GM12878 (cell line): ENCODE measurements at regions not wholly inside any gene's neighbourhood (a gene's known extent, or its start where the extent isn't known, plus 50 kb on each side); places are given as distances from the start of the nearest gene placed in this dataset.

Source experiments
- ATAC-seq: fragments of 200-7000 bp; cut with Tn5 transposase; 3 replicates; pipeline ENCODE4 v1.9.1; 2020; ENCODE audit warnings: mild to moderate bottlenecking, moderate library complexity
- BruUV-seq: library from RNA; stranded (reverse); fragments of 400-500 nt; replicated peaks from 2 replicates; lab custom pipeline; 2021; lab: Mats Ljungman, UMichigan
- CTCF ChIA-PET: fragments of 300-600 bp; sonication (Branson Sonifier 250); formaldehyde crosslinking; extraction: SDS; loops from one replicate; lab custom pipeline; 2021; ENCODE audit warnings: inconsistent platforms; lab: Yijun Ruan, JAX
- POLR2A ChIA-PET: fragments of 350-600 bp; formaldehyde crosslinking; extraction: SDS; loops from one replicate; lab custom pipeline; 2021; ENCODE audit warnings: inconsistent platforms; lab: Charles Lee
- RAD21 ChIA-PET: fragments of 300-600 bp; sonication (Branson Sonifier 250); formaldehyde crosslinking; loops from one replicate; lab custom pipeline; 2023; ENCODE audit warnings: antibody characterized with exemption; ENCODE audit not compliant: unreplicated experiment; lab: Charles Lee
- SMC1A ChIA-PET: fragments of 300-600 bp; sonication (Branson Sonifier 250); formaldehyde crosslinking; loops from one replicate; lab custom pipeline; 2023; ENCODE audit not compliant: unreplicated experiment, uncharacterized antibody; lab: Charles Lee
- DNase-seq: peaks from one replicate; pipeline ENCODE4 v3.0.0-alpha.2; 2011; ENCODE audit warnings: low read depth, low spot score
- FAIRE-seq: peaks from 3 replicates; lab custom pipeline; 2011; peaks lifted over from hg19 to GRCh38; lab: Jason Lieb, UNC
- H2AFZ ChIP-seq: 2 replicates; pipeline ENCODE4 v1.6.0; 2011; ENCODE audit warnings: low read depth, low read length, control low read depth; ENCODE audit not compliant: control insufficient read depth
- H3K27ac ChIP-seq: 2 replicates; pipeline ENCODE4 v1.5.1; 2011; ENCODE audit warnings: control low read depth; ENCODE audit not compliant: control insufficient read depth, insufficient read depth
- H3K27me3 ChIP-seq, 2 experiments: replicated peaks in 1 of 2; 2 replicates each; pipeline versions ENCODE4 v1.6.0 to v1.6.1; 2011; ENCODE audit warnings: low read length in 1 of 2; ENCODE audit not compliant: control insufficient read depth in 2 of 2, insufficient read depth in 2 of 2
- H3K36me3 ChIP-seq, 2 experiments: 2 replicates each; pipeline ENCODE4 v1.5.1; 2011; ENCODE audit warnings: low read length in 1 of 2; ENCODE audit not compliant: control insufficient read depth in 2 of 2, insufficient read depth in 2 of 2
- H3K4me1 ChIP-seq: 2 replicates; pipeline ENCODE4 v1.6.1; 2011; ENCODE audit warnings: mild to moderate bottlenecking, low read length, moderate library complexity, mixed read lengths; ENCODE audit not compliant: control insufficient read depth, insufficient read depth
- H3K4me2 ChIP-seq: 2 replicates; pipeline ENCODE4 v1.6.0; 2011; ENCODE audit warnings: control low read depth; ENCODE audit not compliant: control insufficient read depth, insufficient read depth
- H3K4me3 ChIP-seq: fragments of 200-600 bp; sonication (generic); 2 replicates; pipeline ENCODE4 v1.5.1; 2016
- H3K79me2 ChIP-seq: 2 replicates; pipeline ENCODE4 v1.6.0; 2011; ENCODE audit warnings: low read length; ENCODE audit not compliant: control insufficient read depth, insufficient read depth
- H3K9ac ChIP-seq: 2 replicates; pipeline ENCODE4 v1.8.0; 2011; ENCODE audit warnings: low read length, control low read depth, mixed read lengths; ENCODE audit not compliant: control insufficient read depth, insufficient read depth
- H3K9me3 ChIP-seq: replicated peaks from 3 replicates; pipeline ENCODE4 v1.5.1; 2011; ENCODE audit warnings: mild to moderate bottlenecking, low read length; ENCODE audit not compliant: control insufficient read depth, insufficient read depth
- H4K20me1 ChIP-seq: 2 replicates; pipeline ENCODE4 v1.6.0; 2011; ENCODE audit not compliant: control insufficient read depth, insufficient read depth
- BHLHE40 ChIP-seq, 2 experiments: fragments of 450-650 bp in 1 of 2; IDR thresholded peaks; 2 replicates each; pipeline ENCODE4 v1.6.1; 2011 to 2017; ENCODE audit warnings: low read depth in 2 of 2, borderline replicate concordance in 1 of 2, improper control_type of control experiment in 1 of 2, low read length in 1 of 2, mild to moderate bottlenecking in 1 of 2
- CTCF ChIP-seq, 3 experiments: IDR thresholded peaks in 2 of 3; conservative IDR thresholded peaks in 1 of 3; 2 replicates each; pipeline ENCODE4 v1.5.1; 2011; ENCODE audit warnings: low read depth in 3 of 3, low read length in 3 of 3, mild to moderate bottlenecking in 3 of 3, control low read depth in 2 of 3, moderate library complexity in 2 of 3, inconsistent platforms in 1 of 3, mixed read lengths in 1 of 3; ENCODE audit not compliant: control insufficient read depth in 2 of 3, insufficient read depth in 1 of 3; ENCODE audit errors: extremely low read depth in 1 of 3
- E4F1 ChIP-seq: fragments of 450-650 bp; IDR thresholded peaks from 2 replicates; pipeline ENCODE4 v1.6.1; 2018; ENCODE audit warnings: borderline replicate concordance, mild to moderate bottlenecking; ENCODE audit not compliant: partially characterized antibody
- FOS ChIP-seq: IDR thresholded peaks from 3 replicates; pipeline ENCODE4 v1.6.1; 2011; ENCODE audit warnings: borderline replicate concordance; ENCODE audit not compliant: insufficient read length; ENCODE audit errors: extremely low read depth
- RAD21 ChIP-seq: IDR thresholded peaks from 2 replicates; pipeline ENCODE4 v1.6.1; 2011; ENCODE audit warnings: mild to moderate bottlenecking, low read depth, low read length, moderate library complexity; ENCODE audit not compliant: insufficient read depth
- RCOR1 ChIP-seq: conservative IDR thresholded peaks from 2 replicates; pipeline ENCODE4 v1.6.1; 2012; ENCODE audit warnings: low read depth, low read length, improper control_type of control experiment
- RFX5 ChIP-seq: IDR thresholded peaks from 2 replicates; pipeline ENCODE4 v1.6.1; 2011; ENCODE audit warnings: low read depth, low read length, improper control_type of control experiment
- WGBS: methylation state at CpG from one replicate; pipeline ENCODE4 v1.1.6; 2016; ENCODE audit warnings: low lambda C conversion rate; ENCODE audit not compliant: insufficient replicate concordance, insufficient coverage; ENCODE audit errors: missing lambda C conversion rate; 5-methylcytosine and 5-hydroxymethylcytosine counted together
- in situ Hi-C: fragments of 300-500 bp; cut with MboI; formaldehyde crosslinking; loops from 9 replicates; pipeline ENCODE4 v1.14.3; 2018; ENCODE audit warnings: mixed read lengths
- intact Hi-C: fragments of 100-400 bp; cut with micrococcal nuclease; formaldehyde crosslinking; loops from one replicate; pipeline ENCODE4 v1.14.2; 2022; ENCODE audit not compliant: unreplicated experiment
- TF ChIP-seq, protein P1 (sequence below): fragments of 450-650 bp; IDR thresholded peaks from 2 replicates; pipeline ENCODE4 v1.6.1; 2016; ENCODE audit warnings: mild to moderate bottlenecking, moderate library complexity, borderline replicate concordance

- TF ChIP-seq, protein P1, sequence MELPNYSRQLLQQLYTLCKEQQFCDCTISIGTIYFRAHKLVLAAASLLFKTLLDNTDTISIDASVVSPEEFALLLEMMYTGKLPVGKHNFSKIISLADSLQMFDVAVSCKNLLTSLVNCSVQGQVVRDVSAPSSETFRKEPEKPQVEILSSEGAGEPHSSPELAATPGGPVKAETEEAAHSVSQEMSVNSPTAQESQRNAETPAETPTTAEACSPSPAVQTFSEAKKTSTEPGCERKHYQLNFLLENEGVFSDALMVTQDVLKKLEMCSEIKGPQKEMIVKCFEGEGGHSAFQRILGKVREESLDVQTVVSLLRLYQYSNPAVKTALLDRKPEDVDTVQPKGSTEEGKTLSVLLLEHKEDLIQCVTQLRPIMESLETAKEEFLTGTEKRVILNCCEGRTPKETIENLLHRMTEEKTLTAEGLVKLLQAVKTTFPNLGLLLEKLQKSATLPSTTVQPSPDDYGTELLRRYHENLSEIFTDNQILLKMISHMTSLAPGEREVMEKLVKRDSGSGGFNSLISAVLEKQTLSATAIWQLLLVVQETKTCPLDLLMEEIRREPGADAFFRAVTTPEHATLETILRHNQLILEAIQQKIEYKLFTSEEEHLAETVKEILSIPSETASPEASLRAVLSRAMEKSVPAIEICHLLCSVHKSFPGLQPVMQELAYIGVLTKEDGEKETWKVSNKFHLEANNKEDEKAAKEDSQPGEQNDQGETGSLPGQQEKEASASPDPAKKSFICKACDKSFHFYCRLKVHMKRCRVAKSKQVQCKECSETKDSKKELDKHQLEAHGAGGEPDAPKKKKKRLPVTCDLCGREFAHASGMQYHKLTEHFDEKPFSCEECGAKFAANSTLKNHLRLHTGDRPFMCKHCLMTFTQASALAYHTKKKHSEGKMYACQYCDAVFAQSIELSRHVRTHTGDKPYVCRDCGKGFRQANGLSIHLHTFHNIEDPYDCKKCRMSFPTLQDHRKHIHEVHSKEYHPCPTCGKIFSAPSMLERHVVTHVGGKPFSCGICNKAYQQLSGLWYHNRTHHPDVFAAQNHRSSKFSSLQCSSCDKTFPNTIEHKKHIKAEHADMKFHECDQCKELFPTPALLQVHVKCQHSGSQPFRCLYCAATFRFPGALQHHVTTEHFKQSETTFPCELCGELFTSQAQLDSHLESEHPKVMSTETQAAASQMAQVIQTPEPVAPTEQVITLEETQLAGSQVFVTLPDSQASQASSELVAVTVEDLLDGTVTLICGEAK = no peak
- TF ChIP-seq, all 136 proteins: peak for 1
Observed at GRCh38 chr15:53384417-53384816, 375.0 kb downstream of the WDR72 start (continued).

DNA sequence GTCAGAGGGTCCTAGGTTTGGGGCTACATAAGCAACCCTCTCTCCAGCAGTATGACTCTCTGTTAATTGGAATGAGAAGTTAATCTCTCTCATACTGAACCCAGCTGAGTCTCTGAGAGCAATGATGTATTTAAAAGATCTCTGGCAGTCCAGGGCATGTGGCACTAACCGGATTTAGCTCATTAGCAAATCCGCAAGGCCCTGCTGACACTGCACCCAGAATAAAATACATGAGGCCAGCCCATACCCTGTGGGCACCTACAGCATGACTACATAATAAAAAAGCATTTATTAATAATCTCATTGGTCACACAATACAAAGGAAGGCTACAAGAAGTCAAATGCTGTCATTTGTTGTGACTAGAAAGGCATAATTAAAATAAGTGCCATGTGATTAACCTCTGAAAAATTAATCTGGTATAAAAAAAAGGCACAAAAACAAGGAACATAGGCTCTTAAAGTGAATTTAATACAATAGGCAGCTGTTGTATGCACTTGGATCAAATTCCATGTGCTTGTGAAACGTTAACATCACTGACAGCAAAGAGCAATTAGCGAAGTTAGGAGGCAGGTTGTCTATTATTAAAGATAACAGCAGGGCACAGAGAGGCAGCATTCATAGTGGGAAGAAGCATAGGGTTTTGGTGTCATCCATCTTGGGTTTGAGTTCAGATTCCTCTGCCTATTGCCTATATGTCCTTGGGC is 381.2 kb downstream of the WDR72 start:
- H3K4me1 ChIP-seq = no peaks in the 10 kb centered on the region
- no peaks in the 10 kb centered on the region for H3K79me2 ChIP-seq
- WGBS = 31% methylated on average over 4 of the region's 4 CpGs
- no peak overlapping the region for H2AFZ ChIP-seq
- CTCF ChIA-PET = no interaction called here
- H3K27ac ChIP-seq = no peak overlapping the region
- ATAC-seq = no peak
- no peak overlapping the region for H3K4me3 ChIP-seq
- RAD21 ChIA-PET = no interaction called here
- no TSS peak for BruUV-seq
- POLR2A ChIA-PET = no interaction called here
- intact Hi-C loops (no loop called here), in situ Hi-C loops (no loop called here)
- SMC1A ChIA-PET = no interaction called here
- no peak overlapping the region for H3K9ac ChIP-seq
- no peaks in the 10 kb centered on the region for H4K20me1 ChIP-seq
- no peak for DNase-seq
- no peak for FAIRE-seq
- H3K27me3 ChIP-seq = no peaks in the 10 kb centered on the region
- no peaks in the 10 kb centered on the region for H3K36me3 ChIP-seq
- H3K9me3 ChIP-seq = no peaks in the 10 kb centered on the region
- H3K4me2 ChIP-seq = no peak overlapping the region
- TF ChIP-seq RAD21 (no peak), FOS (no peak), BHLHE40 (IDR thresholded peaks at IDR 0.05; ENCODE audit: borderline replicate concordance in 1 of 2, low read depth in 2 of 2, low read length in 1 of 2) (no peak), CTCF (IDR thresholded peaks at IDR 0.05 in 2 of 3, conservative IDR thresholded peaks at IDR 0.05 in 1 of 3; ENCODE audit: control insufficient read depth in 2 of 3, extremely low read depth in 1 of 3, insufficient read depth in 1 of 3, low read depth in 3 of 3, low read length in 3 of 3) (no peak), RCOR1 (no peak), E4F1 (no peak), RFX5 (no peak)
